ENCODE measurements at regions not wholly inside any gene's neighbourhood (a gene's known extent, or its start where the extent isn't known, plus 50 kb on each side); places are given as distances from the start of the nearest gene placed in this dataset.

- DNase-seq (ENCODE audit: low read depth, low spot score) (no peak), FAIRE-seq (no peak)
- no peaks in the 10 kb centered on the region for H3K36me3 ChIP-seq (ENCODE audit: control insufficient read depth in 2 of 2, extremely low read depth in 1 of 2, insufficient read depth in 2 of 2, low read length in 2 of 2)
- H4K20me1 ChIP-seq (ENCODE audit: control insufficient read depth, extremely low read depth, insufficient read depth, low read length), result no peaks in the 10 kb centered on the region
- dilution Hi-C loops (cut with MboI; ENCODE audit: extremely low pct_ligation_motif_present, low sequenced_read_pairs), result no loop called here
- H3K4me3 ChIP-seq (ENCODE audit: control insufficient read depth in 2 of 3, extremely low read depth in 1 of 3, insufficient read depth in 2 of 3, low read depth in 1 of 3, low read length in 3 of 3), result no peak overlapping the region
- H3K4me2 ChIP-seq (ENCODE audit: control insufficient read depth, extremely low read depth, insufficient read depth, low read depth, low read length), result no peak overlapping the region
- TF ChIP-seq, protein P1, sequence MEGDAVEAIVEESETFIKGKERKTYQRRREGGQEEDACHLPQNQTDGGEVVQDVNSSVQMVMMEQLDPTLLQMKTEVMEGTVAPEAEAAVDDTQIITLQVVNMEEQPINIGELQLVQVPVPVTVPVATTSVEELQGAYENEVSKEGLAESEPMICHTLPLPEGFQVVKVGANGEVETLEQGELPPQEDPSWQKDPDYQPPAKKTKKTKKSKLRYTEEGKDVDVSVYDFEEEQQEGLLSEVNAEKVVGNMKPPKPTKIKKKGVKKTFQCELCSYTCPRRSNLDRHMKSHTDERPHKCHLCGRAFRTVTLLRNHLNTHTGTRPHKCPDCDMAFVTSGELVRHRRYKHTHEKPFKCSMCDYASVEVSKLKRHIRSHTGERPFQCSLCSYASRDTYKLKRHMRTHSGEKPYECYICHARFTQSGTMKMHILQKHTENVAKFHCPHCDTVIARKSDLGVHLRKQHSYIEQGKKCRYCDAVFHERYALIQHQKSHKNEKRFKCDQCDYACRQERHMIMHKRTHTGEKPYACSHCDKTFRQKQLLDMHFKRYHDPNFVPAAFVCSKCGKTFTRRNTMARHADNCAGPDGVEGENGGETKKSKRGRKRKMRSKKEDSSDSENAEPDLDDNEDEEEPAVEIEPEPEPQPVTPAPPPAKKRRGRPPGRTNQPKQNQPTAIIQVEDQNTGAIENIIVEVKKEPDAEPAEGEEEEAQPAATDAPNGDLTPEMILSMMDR (optimal IDR thresholded peaks at IDR 0.05 in 1 of 3, IDR thresholded peaks at IDR 0.05 in 1 of 3, conservative IDR thresholded peaks at IDR 0.05 in 1 of 3; ENCODE audit: extremely low read depth in 1 of 3, insufficient read depth in 2 of 3, low read length in 3 of 3), result no peak
- no peak for TF ChIP-seq EZH2 (IDR thresholded peaks at IDR 0.05; ENCODE audit: low read length)
- H3K79me2 ChIP-seq (ENCODE audit: control insufficient read depth, insufficient read depth, low read length), result no peaks in the 10 kb centered on the region
- no peak overlapping the region for H3K9ac ChIP-seq (ENCODE audit: control insufficient read depth, extremely low read depth, insufficient read depth, low read length)
- H3K27me3 ChIP-seq (ENCODE audit: control insufficient read depth, extremely low read depth, insufficient read depth, low read length), result no peaks in the 10 kb centered on the region
- no peaks in the 10 kb centered on the region for H3K4me1 ChIP-seq (ENCODE audit: control insufficient read depth, extremely low read depth, insufficient read depth, low read length)
- no peak overlapping the region for H2AFZ ChIP-seq (ENCODE audit: control insufficient read depth, low read length)
- no peaks in the 10 kb centered on the region for H3K9me1 ChIP-seq (ENCODE audit: control insufficient read depth, extremely low read depth, insufficient read depth, low read length)
- H3K27ac ChIP-seq (ENCODE audit: control insufficient read depth, insufficient read depth, low read length), result no peak overlapping the region
- no peaks in the 10 kb centered on the region for H3K9me3 ChIP-seq (ENCODE audit: control insufficient read depth, low read depth, low read length)
These were observed 1053.2 kb upstream of the GBE1 start for GRCh38 chr3:82814660-82815059.

DNA sequence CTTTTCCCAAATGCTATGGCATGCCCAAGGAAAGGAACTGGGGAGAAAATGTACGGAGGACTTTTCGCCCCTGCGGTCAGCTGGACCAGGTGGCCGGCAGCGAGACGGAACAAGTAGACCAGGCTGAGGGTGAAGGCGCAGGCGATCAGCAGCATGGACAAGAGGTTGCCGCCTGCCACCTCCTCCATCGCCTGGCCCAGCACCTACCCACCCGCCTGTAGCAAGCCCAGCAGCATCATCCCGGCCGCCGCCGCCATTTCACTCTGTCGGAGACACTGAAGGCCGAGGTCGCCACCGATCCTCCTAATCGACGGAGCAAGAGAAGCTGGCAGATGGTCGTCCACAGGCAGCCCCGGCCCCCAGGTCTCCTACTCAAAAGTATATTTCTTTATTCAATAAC lies 1046.3 kb upstream of the GBE1 start:
- Histone ChIP-seq H3K79me2 (ENCODE audit: control insufficient read depth, insufficient read depth, low read length) (no peaks in the 10 kb centered on the region), H3K9me1 (ENCODE audit: control insufficient read depth, extremely low read depth, insufficient read depth, low read length) (no peaks in the 10 kb centered on the region), H3K9ac (ENCODE audit: control insufficient read depth, extremely low read depth, insufficient read depth, low read length) (no peak overlapping the region), H3K27ac (ENCODE audit: control insufficient read depth, insufficient read depth, low read length) (no peak overlapping the region), H3K4me1 (ENCODE audit: control insufficient read depth, extremely low read depth, insufficient read depth, low read length) (peaks cover 4% of the 10 kb centered on the region), H2AFZ (ENCODE audit: control insufficient read depth, low read length) (no peak overlapping the region), H3K4me3 (ENCODE audit: control insufficient read depth in 2 of 3, extremely low read depth in 1 of 3, insufficient read depth in 2 of 3, low read depth in 1 of 3, low read length in 3 of 3) (no peak overlapping the region), H3K27me3 (ENCODE audit: control insufficient read depth, extremely low read depth, insufficient read depth, low read length) (no peaks in the 10 kb centered on the region), H3K9me3 (ENCODE audit: control insufficient read depth, low read depth, low read length) (no peaks in the 10 kb centered on the region), H4K20me1 (ENCODE audit: control insufficient read depth, extremely low read depth, insufficient read depth, low read length) (no peaks in the 10 kb centered on the region), H3K36me3 (ENCODE audit: control insufficient read depth in 2 of 2, extremely low read depth in 1 of 2, insufficient read depth in 2 of 2, low read length in 2 of 2) (no peaks in the 10 kb centered on the region), H3K4me2 (ENCODE audit: control insufficient read depth, extremely low read depth, insufficient read depth, low read depth, low read length) (no peak overlapping the region)
- TF ChIP-seq EZH2 (IDR thresholded peaks at IDR 0.05; ENCODE audit: low read length), result no peak
- no peak for FAIRE-seq
- dilution Hi-C loops (cut with MboI; ENCODE audit: extremely low pct_ligation_motif_present, low sequenced_read_pairs), result no loop called here
- no peak for DNase-seq (ENCODE audit: low read depth, low spot score)

GRCh38 chr3:82802501-82802900 lies 1041.1 kb upstream of the GBE1 start:
- dilution Hi-C loops (cut with MboI; ENCODE audit: extremely low pct_ligation_motif_present, low sequenced_read_pairs), result no loop called here
- no peaks in the 10 kb centered on the region for H4K20me1 ChIP-seq (ENCODE audit: control insufficient read depth, extremely low read depth, insufficient read depth, low read length)
- peak overlapping the region; percentile 56 for H2AFZ ChIP-seq (ENCODE audit: control insufficient read depth, low read length)
- H3K4me2 ChIP-seq (ENCODE audit: control insufficient read depth, extremely low read depth, insufficient read depth, low read depth, low read length), result peak overlapping the region; percentile 66
- H3K27me3 ChIP-seq (ENCODE audit: control insufficient read depth, extremely low read depth, insufficient read depth, low read length), result no peaks in the 10 kb centered on the region
- peaks cover 11% of the 10 kb centered on the region for H3K4me1 ChIP-seq (ENCODE audit: control insufficient read depth, extremely low read depth, insufficient read depth, low read length)
- no peak overlapping the region for H3K27ac ChIP-seq (ENCODE audit: control insufficient read depth, insufficient read depth, low read length)
- no peaks in the 10 kb centered on the region for H3K9me3 ChIP-seq (ENCODE audit: control insufficient read depth, low read depth, low read length)
- no peak overlapping the region for H3K9ac ChIP-seq (ENCODE audit: control insufficient read depth, extremely low read depth, insufficient read depth, low read length)
- H3K4me3 ChIP-seq (ENCODE audit: control insufficient read depth in 2 of 3, extremely low read depth in 1 of 3, insufficient read depth in 2 of 3, low read depth in 1 of 3, low read length in 3 of 3), result peak overlapping the region in 2 of 3 experiments; percentile 11 to 42
- no peaks in the 10 kb centered on the region for H3K79me2 ChIP-seq (ENCODE audit: control insufficient read depth, insufficient read depth, low read length)
- peak; percentile 69 for FAIRE-seq
- H3K9me1 ChIP-seq (ENCODE audit: control insufficient read depth, extremely low read depth, insufficient read depth, low read length), result no peaks in the 10 kb centered on the region
- peak; percentile 25 for DNase-seq (ENCODE audit: low read depth, low spot score)
- H3K36me3 ChIP-seq (ENCODE audit: control insufficient read depth in 2 of 2, extremely low read depth in 1 of 2, insufficient read depth in 2 of 2, low read length in 2 of 2), result no peaks in the 10 kb centered on the region
- TF ChIP-seq EZH2 (IDR thresholded peaks at IDR 0.05; ENCODE audit: low read length), result no peak
- TF ChIP-seq, protein P1 (optimal IDR thresholded peaks at IDR 0.05 in 1 of 3, IDR thresholded peaks at IDR 0.05 in 1 of 3, conservative IDR thresholded peaks at IDR 0.05 in 1 of 3; ENCODE audit: extremely low read depth in 1 of 3, insufficient read depth in 2 of 3, low read length in 3 of 3), result no peak

Data from keratinocyte (primary cell).